Rectal smooth muscle tissue (tissue), 1 donor: ENCODE measurements at regions not wholly inside any gene's neighbourhood (a gene's known extent, or its start where the extent isn't known, plus 50 kb on each side); places are given as distances from the start of the nearest gene placed in this dataset.

Experiments
- H3K27ac ChIP-seq: one replicate; pipeline ENCODE4 v1.7.0; 2013; ENCODE audit warnings: low read depth, low read length, inconsistent platforms
- H3K27me3 ChIP-seq: one replicate; pipeline ENCODE4 v1.7.0; 2013; ENCODE audit warnings: low read length; ENCODE audit not compliant: control insufficient read depth, insufficient read depth
- H3K36me3 ChIP-seq: one replicate; pipeline ENCODE4 v1.7.0; 2013; ENCODE audit warnings: low read length; ENCODE audit not compliant: control insufficient read depth, insufficient read depth
- H3K4me1 ChIP-seq: one replicate; pipeline ENCODE4 v1.7.0; 2013; ENCODE audit warnings: low read length; ENCODE audit not compliant: control insufficient read depth, insufficient read depth
- H3K4me3 ChIP-seq: one replicate; pipeline ENCODE4 v1.7.0; 2013; ENCODE audit warnings: low read length
- H3K9ac ChIP-seq: one replicate; pipeline ENCODE4 v1.7.0; 2013; ENCODE audit warnings: low read length

GRCh38 chr5:158414333-158414762, 555.4 kb upstream of the CLINT1 start:
- no peak overlapping the region for H3K9ac ChIP-seq
- H3K4me1 ChIP-seq, result no peaks in the 10 kb centered on the region
- no peak overlapping the region for H3K27ac ChIP-seq
- no peaks in the 10 kb centered on the region for H3K36me3 ChIP-seq
- H3K27me3 ChIP-seq, result no peaks in the 10 kb centered on the region
- no peak overlapping the region for H3K4me3 ChIP-seq

- Histone ChIP-seq H3K36me3 (no peaks in the 10 kb centered on the region), H3K27me3 (no peaks in the 10 kb centered on the region), H3K4me1 (no peaks in the 10 kb centered on the region), H3K9ac (no peak overlapping the region), H3K4me3 (no peak overlapping the region), H3K27ac (no peak overlapping the region)
Observed at GRCh38 chr5:158413122-158413680, 554.3 kb upstream of the CLINT1 start.

- no peak overlapping the region for H3K9ac ChIP-seq
- no peaks in the 10 kb centered on the region for H3K36me3 ChIP-seq
- H3K27ac ChIP-seq, result no peak overlapping the region
- H3K4me3 ChIP-seq, result no peak overlapping the region
- no peaks in the 10 kb centered on the region for H3K4me1 ChIP-seq
- no peaks in the 10 kb centered on the region for H3K27me3 ChIP-seq
Observed at GRCh38 chr5:158410976-158411375, 552.0 kb upstream of the CLINT1 start.

GRCh38 chr5:158409507-158409906, 550.6 kb upstream of the CLINT1 start:
- Histone ChIP-seq H3K4me3 (no peak overlapping the region), H3K36me3 (no peaks in the 10 kb centered on the region), H3K9ac (no peak overlapping the region), H3K27ac (no peak overlapping the region), H3K27me3 (no peaks in the 10 kb centered on the region), H3K4me1 (no peaks in the 10 kb centered on the region)

DNA sequence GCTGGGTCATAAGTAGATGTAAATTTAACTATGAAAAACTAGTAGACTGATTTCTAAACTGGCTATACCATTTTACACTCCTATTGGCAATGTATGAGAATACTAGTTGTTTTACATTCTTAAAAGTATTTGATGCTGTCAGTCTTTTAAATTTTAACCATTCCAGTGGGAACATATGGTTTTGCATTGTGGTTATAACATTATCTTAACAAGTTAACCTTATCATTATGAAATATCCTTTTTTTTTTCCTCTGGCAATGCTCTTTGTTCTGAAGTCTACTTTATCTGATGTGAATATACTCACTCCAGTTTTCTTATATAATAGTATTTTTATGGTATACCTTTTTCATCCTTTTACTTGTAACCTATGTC, 548.9 kb upstream of the CLINT1 start:
- Histone ChIP-seq H3K36me3 (no peaks in the 10 kb centered on the region), H3K4me3 (no peak overlapping the region), H3K27me3 (no peaks in the 10 kb centered on the region), H3K4me1 (no peaks in the 10 kb centered on the region), H3K27ac (no peak overlapping the region), H3K9ac (no peak overlapping the region)

DNA sequence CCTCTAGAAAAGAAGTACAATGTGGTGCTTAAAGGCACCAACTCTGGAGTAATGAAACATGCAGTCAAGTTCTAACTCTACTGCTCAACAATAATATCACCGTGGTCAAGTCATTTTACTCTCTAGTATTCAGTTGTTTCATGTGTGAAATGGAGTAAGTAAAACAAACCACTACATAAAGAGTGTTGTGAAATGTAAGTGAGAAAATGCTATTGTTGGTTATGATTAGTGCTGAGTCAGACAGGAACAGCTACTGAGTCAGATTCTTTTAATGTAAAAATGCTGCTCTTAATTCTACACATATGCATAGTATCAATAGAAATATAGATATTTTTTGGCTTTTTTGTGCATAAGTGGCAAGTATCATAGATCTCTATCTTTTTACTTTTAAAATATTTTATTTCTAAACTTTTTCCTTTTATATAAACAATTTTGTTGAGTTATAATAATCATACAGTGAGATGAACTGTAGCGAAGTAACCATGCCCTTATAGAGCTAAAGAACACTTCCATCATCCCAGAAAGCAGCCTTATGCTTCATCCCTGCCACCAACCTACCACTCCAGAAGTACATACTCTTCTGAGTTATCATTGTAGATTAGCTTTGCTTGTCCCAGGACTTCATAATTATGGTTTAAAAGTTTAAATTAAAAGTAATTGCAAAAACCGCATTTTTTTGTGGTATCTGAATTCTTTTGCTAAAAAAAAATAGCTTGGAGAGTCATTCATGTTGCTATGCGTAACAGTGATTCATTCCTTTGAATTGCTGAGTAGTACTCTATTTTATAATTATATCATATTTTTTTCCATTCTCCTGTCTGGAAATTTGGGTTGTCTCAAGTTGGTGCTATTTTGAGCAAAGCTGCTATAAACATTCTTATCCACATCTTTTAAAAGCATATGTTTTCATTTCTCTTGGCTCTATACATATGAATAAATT, 548.2 kb upstream of the CLINT1 start:
- no peaks in the 10 kb centered on the region for H3K27me3 ChIP-seq
- H3K27ac ChIP-seq, result no peak overlapping the region
- H3K9ac ChIP-seq, result no peak overlapping the region
- no peaks in the 10 kb centered on the region for H3K36me3 ChIP-seq
- no peak overlapping the region for H3K4me3 ChIP-seq
- no peaks in the 10 kb centered on the region for H3K4me1 ChIP-seq

DNA sequence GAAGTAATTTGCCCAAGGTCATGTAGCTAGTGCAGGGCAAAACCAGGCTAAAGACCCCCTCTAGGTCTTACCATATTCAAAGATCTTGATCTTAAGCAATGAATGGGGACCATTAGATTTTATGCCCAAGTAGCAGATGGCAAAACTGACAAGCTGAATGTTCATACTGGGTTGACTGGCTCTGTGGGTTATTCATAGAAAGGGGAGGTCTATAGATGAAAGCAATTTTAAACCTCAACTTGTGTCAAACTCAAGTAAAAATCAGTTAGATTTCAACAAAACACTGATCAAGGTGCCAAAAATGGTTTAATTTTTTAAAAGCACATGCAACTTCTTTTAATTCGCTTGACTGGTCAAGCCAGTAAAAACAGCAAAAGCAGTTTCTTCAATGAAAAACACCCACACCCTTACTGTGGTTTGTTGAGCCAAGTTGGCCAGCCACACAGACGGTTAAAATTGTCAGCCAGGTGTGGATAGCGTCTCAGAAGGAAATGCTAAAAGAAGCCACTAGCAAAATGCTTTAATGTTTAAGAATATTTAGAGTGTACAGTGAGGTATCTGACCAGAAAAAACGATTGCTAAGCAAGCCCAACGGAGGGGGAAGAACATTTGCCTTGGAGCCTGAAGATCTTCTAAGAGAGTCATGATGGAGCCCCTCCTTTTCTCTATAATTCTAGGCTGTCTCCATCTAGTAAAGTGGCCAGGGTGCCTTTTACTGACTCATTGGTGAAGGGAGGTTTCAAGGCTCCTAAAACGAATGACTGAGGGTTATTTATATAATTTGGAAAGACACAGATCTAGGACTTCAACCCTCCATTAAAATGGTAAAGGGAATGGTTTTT, 539.6 kb upstream of the CLINT1 start:
- Histone ChIP-seq H3K4me3 (no peak overlapping the region), H3K4me1 (no peaks in the 10 kb centered on the region), H3K27ac (no peak overlapping the region), H3K27me3 (no peaks in the 10 kb centered on the region), H3K36me3 (no peaks in the 10 kb centered on the region), H3K9ac (no peak overlapping the region)

DNA sequence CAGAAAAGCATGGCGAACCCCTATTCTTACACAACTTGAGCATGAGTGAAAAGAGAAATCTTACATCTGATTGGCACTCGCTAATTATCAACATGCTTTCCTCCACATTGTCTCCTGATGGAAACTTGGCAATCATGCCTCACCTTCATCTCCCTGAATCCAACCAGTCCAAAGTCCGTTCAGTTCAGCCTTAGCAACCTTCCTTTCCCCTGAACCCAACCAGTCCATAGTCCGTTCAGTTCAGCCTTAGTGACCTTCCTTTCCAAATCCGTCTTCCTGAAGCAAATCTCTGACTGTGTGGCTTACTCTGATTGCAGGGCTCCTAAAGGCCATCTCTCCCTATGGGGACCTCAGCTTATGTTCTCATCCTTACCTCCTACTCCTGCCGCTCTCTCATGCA, 538.3 kb upstream of the CLINT1 start:
- Histone ChIP-seq H3K9ac (no peak overlapping the region), H3K27me3 (no peaks in the 10 kb centered on the region), H3K27ac (no peak overlapping the region), H3K36me3 (no peaks in the 10 kb centered on the region), H3K4me3 (no peak overlapping the region), H3K4me1 (no peaks in the 10 kb centered on the region)

- Histone ChIP-seq H3K36me3 (no peaks in the 10 kb centered on the region), H3K9ac (no peak overlapping the region), H3K27ac (no peak overlapping the region), H3K4me3 (no peak overlapping the region), H3K4me1 (no peaks in the 10 kb centered on the region), H3K27me3 (no peaks in the 10 kb centered on the region)
Observed at GRCh38 chr5:158394102-158394501, 535.2 kb upstream of the CLINT1 start.

DNA sequence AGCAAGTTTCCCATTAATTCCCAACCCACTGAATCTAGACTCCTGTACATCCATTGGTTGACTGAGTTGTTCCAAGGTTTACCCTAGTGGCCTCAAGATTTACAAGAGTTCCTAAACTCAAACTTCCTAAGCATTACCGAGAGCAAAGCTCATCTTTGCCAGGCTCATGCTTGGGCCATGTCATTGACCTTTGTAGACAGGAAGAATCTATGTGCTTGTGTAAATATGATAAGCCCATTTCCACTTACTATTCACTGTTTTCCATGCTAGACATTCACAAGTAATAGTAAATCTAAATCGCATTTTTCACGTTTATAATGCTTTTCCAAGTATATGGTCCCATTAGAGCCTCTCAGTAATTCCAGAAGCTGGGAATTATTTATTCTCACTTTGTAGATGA, 534.5 kb upstream of the CLINT1 start:
- Histone ChIP-seq H3K4me1 (no peaks in the 10 kb centered on the region), H3K27me3 (no peaks in the 10 kb centered on the region), H3K36me3 (no peaks in the 10 kb centered on the region), H3K9ac (no peak overlapping the region), H3K4me3 (no peak overlapping the region), H3K27ac (no peak overlapping the region)

- no peak overlapping the region for H3K4me3 ChIP-seq
- H3K4me1 ChIP-seq, result no peaks in the 10 kb centered on the region
- no peak overlapping the region for H3K27ac ChIP-seq
- H3K9ac ChIP-seq, result no peak overlapping the region
- no peaks in the 10 kb centered on the region for H3K36me3 ChIP-seq
- no peaks in the 10 kb centered on the region for H3K27me3 ChIP-seq
Observed at GRCh38 chr5:158392753-158393152, 533.8 kb upstream of the CLINT1 start.

DNA sequence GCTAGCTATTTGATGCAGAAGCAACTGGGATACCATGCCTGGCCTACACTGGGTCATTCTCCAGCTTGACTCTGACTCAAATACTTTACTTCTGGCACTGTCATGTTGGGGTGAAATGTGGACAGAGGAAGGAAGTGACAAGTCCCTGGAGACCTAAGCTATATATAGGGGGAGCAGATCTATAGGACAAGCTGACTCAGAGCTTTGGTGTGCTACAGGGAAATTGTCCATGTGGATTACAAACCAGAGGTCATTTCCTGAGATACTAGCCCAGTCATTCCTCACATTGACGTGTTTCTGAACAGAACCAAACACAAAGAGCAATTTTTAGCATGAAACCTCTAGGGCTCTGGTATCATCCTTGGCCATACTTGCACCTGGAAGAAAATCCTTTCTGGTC, 531.6 kb upstream of the CLINT1 start:
- Histone ChIP-seq H3K4me3 (no peak overlapping the region), H3K27ac (no peak overlapping the region), H3K36me3 (no peaks in the 10 kb centered on the region), H3K27me3 (no peaks in the 10 kb centered on the region), H3K4me1 (no peaks in the 10 kb centered on the region), H3K9ac (no peak overlapping the region)
